HepG2 (cell line): ENCODE measurements at regions not wholly inside any gene's neighbourhood (a gene's known extent, or its start where the extent isn't known, plus 50 kb on each side); places are given as distances from the start of the nearest gene placed in this dataset.

Experiments used
- ARID3A ChIP-seq: IDR thresholded peaks from 2 replicates; pipeline ENCODE4 v1.6.1; 2012; ENCODE audit warnings: low read depth, low read length, improper control_type of control experiment
- BRD4 ChIP-seq: sonication (generic); formaldehyde crosslinking; IDR thresholded peaks from 2 replicates; pipeline ENCODE4 v1.4.0; 2020; ENCODE audit warnings: missing genetic modification reagents
- DNMT1 ChIP-seq: sonication (generic); formaldehyde crosslinking; IDR thresholded peaks from 2 replicates; pipeline ENCODE4 v1.5.1; 2020; ENCODE audit warnings: mild to moderate bottlenecking, missing genetic modification reagents
- KDM2A ChIP-seq: sonication (generic); formaldehyde crosslinking; IDR thresholded peaks from 2 replicates; pipeline ENCODE4 v1.4.0; 2020; ENCODE audit warnings: low read depth, missing genetic modification reagents, borderline replicate concordance
- MBD4 ChIP-seq: IDR thresholded peaks from 2 replicates; pipeline ENCODE4 v1.6.1; 2012; ENCODE audit warnings: low read length, inconsistent platforms, borderline replicate concordance
- NR2F1 ChIP-seq, 2 experiments: fragments of 450-650 bp in 1 of 2; formaldehyde crosslinking in 1 of 2; IDR thresholded peaks; 2 replicates each; pipeline versions ENCODE4 v1.5.0 to v1.6.1; 2016 to 2020; ENCODE audit warnings: mild to moderate bottlenecking in 1 of 2, missing compliant biosample characterization in 1 of 2, missing genetic modification reagents in 1 of 2, moderate library complexity in 1 of 2
- NR2F2 ChIP-seq: IDR thresholded peaks from 2 replicates; pipeline ENCODE4 v1.6.1; 2012; ENCODE audit warnings: low read depth, inconsistent platforms, borderline replicate concordance
- PLRG1 ChIP-seq: fragments of 450-650 bp; conservative IDR thresholded peaks from 2 replicates; pipeline ENCODE4 v1.6.1; 2016
- REL ChIP-seq: sonication (generic); formaldehyde crosslinking; conservative IDR thresholded peaks from 2 replicates; pipeline ENCODE4 v1.8.0; 2022; ENCODE audit warnings: mild to moderate bottlenecking, missing genetic modification reagents, moderate library complexity
- RELA ChIP-seq: sonication (generic); formaldehyde crosslinking; IDR thresholded peaks from 2 replicates; pipeline ENCODE4 v1.4.0; 2020; ENCODE audit warnings: missing genetic modification reagents
- SPEN ChIP-seq: sonication (generic); formaldehyde crosslinking; IDR thresholded peaks from 2 replicates; pipeline ENCODE4 v1.5.1; 2020; ENCODE audit warnings: low read depth, mild to moderate bottlenecking, missing genetic modification reagents
- TEF ChIP-seq: sonication (generic); formaldehyde crosslinking; IDR thresholded peaks from 2 replicates; pipeline ENCODE4 v1.5.0; 2020; ENCODE audit warnings: missing genetic modification reagents
- TOE1 ChIP-seq: sonication (generic); formaldehyde crosslinking; IDR thresholded peaks from 2 replicates; pipeline ENCODE4 v1.4.0; 2020; ENCODE audit warnings: mild to moderate bottlenecking, missing genetic modification reagents
- TP53 ChIP-seq: sonication (generic); formaldehyde crosslinking; conservative IDR thresholded peaks from 2 replicates; pipeline ENCODE4 v1.4.0; 2020; ENCODE audit warnings: missing genetic modification reagents
- ZC3H13 ChIP-seq: sonication (generic); formaldehyde crosslinking; IDR thresholded peaks from 2 replicates; pipeline ENCODE4 v1.8.1; 2023; ENCODE audit warnings: mild to moderate bottlenecking, missing genetic modification reagents, moderate library complexity
- ZNF460 ChIP-seq: sonication (generic); formaldehyde crosslinking; IDR thresholded peaks from 2 replicates; pipeline ENCODE4 v1.5.1; 2020; ENCODE audit warnings: missing genetic modification reagents, mild to moderate bottlenecking, borderline replicate concordance
- ZNF570 ChIP-seq: sonication (generic); formaldehyde crosslinking; IDR thresholded peaks from 2 replicates; pipeline ENCODE4 v1.4.0; 2020; ENCODE audit warnings: mild to moderate bottlenecking, missing genetic modification reagents, borderline replicate concordance
- ZNF572 ChIP-seq: sonication (generic); formaldehyde crosslinking; IDR thresholded peaks from 2 replicates; pipeline ENCODE4 v1.5.1; 2020; ENCODE audit warnings: mild to moderate bottlenecking, missing genetic modification reagents
- ZNF782 ChIP-seq: sonication (generic); formaldehyde crosslinking; IDR thresholded peaks from 2 replicates; pipeline ENCODE4 v1.4.0; 2020; ENCODE audit warnings: missing genetic modification reagents, mild to moderate bottlenecking, borderline replicate concordance
- TF ChIP-seq, protein P1 (sequence below): sonication (generic); formaldehyde crosslinking; IDR thresholded peaks from 2 replicates; pipeline ENCODE4 v1.5.1; 2020; ENCODE audit warnings: mild to moderate bottlenecking, missing genetic modification reagents, moderate library complexity
- TF ChIP-seq, protein P2 (sequence below): sonication (generic); formaldehyde crosslinking; IDR thresholded peaks from 2 replicates; pipeline ENCODE4 v1.9.0; 2021; ENCODE audit warnings: missing genetic modification reagents, borderline replicate concordance
- TF ChIP-seq, protein P3 (sequence below): sonication (generic); formaldehyde crosslinking; IDR thresholded peaks from 2 replicates; pipeline ENCODE4 v1.4.0; 2020; ENCODE audit warnings: missing genetic modification reagents

- TF ChIP-seq NR2F2 (peak; percentile 88), NR2F1 (CRISPR knock-in tag; IDR thresholded peaks at IDR 0.05) (peak in 1 of 2 experiments; percentile 40; a peak in 1 of 4 replicates), PLRG1 (no peak), KDM2A (CRISPR knock-in tag) (no peak), ZC3H13 (no peak), REL (CRISPR knock-in tag) (no peak), TOE1 (CRISPR knock-in tag) (0 out of 2 replicates have a peak, but pooled peaks have one; percentile 49), BRD4 (CRISPR knock-in tag) (no peak), TEF (no peak), DNMT1 (CRISPR knock-in tag) (no peak), ZNF782 (CRISPR knock-in tag) (no peak), SPEN (CRISPR knock-in tag) (peak; percentile 53; the same call in 1 of the 2 replicates), TP53 (no peak; the same call in 1 of the 2 replicates), RELA (no peak), ZNF460 (CRISPR knock-in tag) (no peak), ARID3A (no peak), ZNF570 (CRISPR knock-in tag) (no peak), MBD4 (0 out of 2 replicates have a peak, but pooled peaks have one; percentile 43), ZNF572 (CRISPR knock-in tag) (no peak)
- TF ChIP-seq, protein P1, sequence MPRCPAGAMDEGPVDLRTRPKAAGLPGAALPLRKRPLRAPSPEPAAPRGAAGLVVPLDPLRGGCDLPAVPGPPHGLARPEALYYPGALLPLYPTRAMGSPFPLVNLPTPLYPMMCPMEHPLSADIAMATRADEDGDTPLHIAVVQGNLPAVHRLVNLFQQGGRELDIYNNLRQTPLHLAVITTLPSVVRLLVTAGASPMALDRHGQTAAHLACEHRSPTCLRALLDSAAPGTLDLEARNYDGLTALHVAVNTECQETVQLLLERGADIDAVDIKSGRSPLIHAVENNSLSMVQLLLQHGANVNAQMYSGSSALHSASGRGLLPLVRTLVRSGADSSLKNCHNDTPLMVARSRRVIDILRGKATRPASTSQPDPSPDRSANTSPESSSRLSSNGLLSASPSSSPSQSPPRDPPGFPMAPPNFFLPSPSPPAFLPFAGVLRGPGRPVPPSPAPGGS (CRISPR knock-in tag) = peak; percentile 66; the same call in 1 of the 2 replicates
- TF ChIP-seq, protein P2, sequence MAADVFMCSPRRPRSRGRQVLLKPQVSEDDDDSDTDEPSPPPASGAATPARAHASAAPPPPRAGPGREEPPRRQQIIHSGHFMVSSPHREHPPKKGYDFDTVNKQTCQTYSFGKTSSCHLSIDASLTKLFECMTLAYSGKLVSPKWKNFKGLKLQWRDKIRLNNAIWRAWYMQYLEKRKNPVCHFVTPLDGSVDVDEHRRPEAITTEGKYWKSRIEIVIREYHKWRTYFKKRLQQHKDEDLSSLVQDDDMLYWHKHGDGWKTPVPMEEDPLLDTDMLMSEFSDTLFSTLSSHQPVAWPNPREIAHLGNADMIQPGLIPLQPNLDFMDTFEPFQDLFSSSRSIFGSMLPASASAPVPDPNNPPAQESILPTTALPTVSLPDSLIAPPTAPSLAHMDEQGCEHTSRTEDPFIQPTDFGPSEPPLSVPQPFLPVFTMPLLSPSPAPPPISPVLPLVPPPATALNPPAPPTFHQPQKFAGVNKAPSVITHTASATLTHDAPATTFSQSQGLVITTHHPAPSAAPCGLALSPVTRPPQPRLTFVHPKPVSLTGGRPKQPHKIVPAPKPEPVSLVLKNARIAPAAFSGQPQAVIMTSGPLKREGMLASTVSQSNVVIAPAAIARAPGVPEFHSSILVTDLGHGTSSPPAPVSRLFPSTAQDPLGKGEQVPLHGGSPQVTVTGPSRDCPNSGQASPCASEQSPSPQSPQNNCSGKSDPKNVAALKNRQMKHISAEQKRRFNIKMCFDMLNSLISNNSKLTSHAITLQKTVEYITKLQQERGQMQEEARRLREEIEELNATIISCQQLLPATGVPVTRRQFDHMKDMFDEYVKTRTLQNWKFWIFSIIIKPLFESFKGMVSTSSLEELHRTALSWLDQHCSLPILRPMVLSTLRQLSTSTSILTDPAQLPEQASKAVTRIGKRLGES (CRISPR knock-in tag) = no peak
- TF ChIP-seq, protein P3, sequence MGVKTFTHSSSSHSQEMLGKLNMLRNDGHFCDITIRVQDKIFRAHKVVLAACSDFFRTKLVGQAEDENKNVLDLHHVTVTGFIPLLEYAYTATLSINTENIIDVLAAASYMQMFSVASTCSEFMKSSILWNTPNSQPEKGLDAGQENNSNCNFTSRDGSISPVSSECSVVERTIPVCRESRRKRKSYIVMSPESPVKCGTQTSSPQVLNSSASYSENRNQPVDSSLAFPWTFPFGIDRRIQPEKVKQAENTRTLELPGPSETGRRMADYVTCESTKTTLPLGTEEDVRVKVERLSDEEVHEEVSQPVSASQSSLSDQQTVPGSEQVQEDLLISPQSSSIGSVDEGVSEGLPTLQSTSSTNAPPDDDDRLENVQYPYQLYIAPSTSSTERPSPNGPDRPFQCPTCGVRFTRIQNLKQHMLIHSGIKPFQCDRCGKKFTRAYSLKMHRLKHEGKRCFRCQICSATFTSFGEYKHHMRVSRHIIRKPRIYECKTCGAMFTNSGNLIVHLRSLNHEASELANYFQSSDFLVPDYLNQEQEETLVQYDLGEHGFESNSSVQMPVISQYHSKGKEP = no peak
Measured at GRCh38 chr16:10322723-10323527, 62.9 kb upstream of the ATF7IP2 start (continued).
